ENCODE measurements at regions not wholly inside any gene's neighbourhood (a gene's known extent, or its start where the extent isn't known, plus 50 kb on each side); places are given as distances from the start of the nearest gene placed in this dataset.

GRCh38 chr21:31497914-31498313 lies 153.9 kb upstream of the TIAM1 start:
- no peak for DNase-seq

- no peak for DNase-seq
These were observed 149.4 kb upstream of the TIAM1 start for GRCh38 chr21:31493350-31493880.

- no peak for DNase-seq
These were observed 147.6 kb upstream of the TIAM1 start for GRCh38 chr21:31491617-31492016.

GRCh38 chr21:31490443-31490842 lies 146.4 kb upstream of the TIAM1 start:
- no peak for DNase-seq

GRCh38 chr21:31489726-31490125 lies 145.7 kb upstream of the TIAM1 start:
- DNase-seq, result no peak

- DNase-seq, result no peak
These were observed 145.0 kb upstream of the TIAM1 start for GRCh38 chr21:31489014-31489413.

GRCh38 chr21:31484219-31484618 lies 140.2 kb upstream of the TIAM1 start:
- DNase-seq, result no peak

GRCh38 chr21:31483146-31483545 lies 139.1 kb upstream of the TIAM1 start:
- no peak for DNase-seq

GRCh38 chr21:31482460-31482859 lies 138.4 kb upstream of the TIAM1 start:
- DNase-seq, result no peak

GRCh38 chr21:31480228-31480627 lies 136.2 kb upstream of the TIAM1 start:
- DNase-seq, result no peak

- DNase-seq, result no peak
These were observed 135.7 kb upstream of the TIAM1 start for GRCh38 chr21:31479714-31480113.

- DNase-seq, result no peak
These were observed 135.2 kb upstream of the TIAM1 start for GRCh38 chr21:31479222-31479621.

- no peak for DNase-seq
These were observed 132.4 kb upstream of the TIAM1 start for GRCh38 chr21:31476263-31477022.

- no peak for DNase-seq
These were observed 131.2 kb upstream of the TIAM1 start for GRCh38 chr21:31475223-31475622.

GRCh38 chr21:31473685-31474345 lies 129.8 kb upstream of the TIAM1 start:
- no peak for DNase-seq

GRCh38 chr21:31471865-31472264 lies 127.8 kb upstream of the TIAM1 start:
- no peak for DNase-seq

GRCh38 chr21:31470896-31471694 lies 127.0 kb upstream of the TIAM1 start:
- no peak for DNase-seq

GRCh38 chr21:31460980-31461379 lies 116.9 kb upstream of the TIAM1 start:
- DNase-seq, result no peak

- DNase-seq, result no peak
These were observed 115.4 kb upstream of the TIAM1 start for GRCh38 chr21:31459457-31459856.

- no peak for DNase-seq
These were observed 113.6 kb upstream of the TIAM1 start for GRCh38 chr21:31457675-31458074.

- DNase-seq, result no peak
These were observed 112.1 kb upstream of the TIAM1 start for GRCh38 chr21:31456201-31456600.

GRCh38 chr21:31455506-31455905 lies 111.4 kb upstream of the TIAM1 start:
- DNase-seq, result no peak

- DNase-seq, result no peak
These were observed 106.9 kb upstream of the TIAM1 start for GRCh38 chr21:31450980-31451379.
